ELF-1 (cell line): ENCODE measurements at regions not wholly inside any gene's neighbourhood (a gene's known extent, or its start where the extent isn't known, plus 50 kb on each side); places are given as distances from the start of the nearest gene placed in this dataset.
"Not testable (repeated sequence)": the region's sequence is repeated elsewhere in the genome, so short reads cannot be mapped to it uniquely, and the experiment has no call there.

Source experiments
- DNase-seq: peaks from one replicate; pipeline ENCODE4 v3.0.0-alpha.2; 2016; ENCODE audit warnings: low read depth, low spot score

- DNase-seq: no peak
Measured at GRCh38 chr13:111492958-111493357, 172.5 kb downstream of the TEX29 start.

GRCh38 chr13:111493468-111493867 is 173.0 kb downstream of the TEX29 start:
- DNase-seq: no peak

- no peak for DNase-seq
Measured at GRCh38 chr13:111494641-111495040, 174.2 kb downstream of the TEX29 start.

- not testable (repeated sequence) for DNase-seq
Measured at GRCh38 chr13:111501596-111502535, 181.4 kb downstream of the TEX29 start.

- DNase-seq: no peak
Measured at GRCh38 chr13:111502957-111503356, 182.5 kb downstream of the TEX29 start.

GRCh38 chr13:111503376-111503775 is 182.9 kb downstream of the TEX29 start:
- DNase-seq: no peak

GRCh38 chr13:111503905-111504695 is 183.7 kb downstream of the TEX29 start:
- DNase-seq: no peak

- peak; percentile 84 for DNase-seq
Measured at GRCh38 chr13:111505175-111505777, 184.8 kb downstream of the TEX29 start.

- no peak for DNase-seq
Measured at GRCh38 chr13:111506125-111506524, 185.7 kb downstream of the TEX29 start.

- no peak for DNase-seq
Measured at GRCh38 chr13:111506621-111507020, 186.2 kb downstream of the TEX29 start.

- DNase-seq: no peak
Measured at GRCh38 chr13:111508164-111508870, 187.9 kb downstream of the TEX29 start.

- no peak for DNase-seq
Measured at GRCh38 chr13:111508902-111509509, 188.6 kb downstream of the TEX29 start.

GRCh38 chr13:111510502-111511218 is 190.2 kb downstream of the TEX29 start:
- no peak for DNase-seq

- DNase-seq: no peak
Measured at GRCh38 chr13:111511219-111511732, 190.8 kb downstream of the TEX29 start.

GRCh38 chr13:111511805-111512504 is 191.5 kb downstream of the TEX29 start:
- DNase-seq: no peak

- DNase-seq: no peak
Measured at GRCh38 chr13:111512707-111513106, 192.3 kb downstream of the TEX29 start.

- no peak for DNase-seq
Measured at GRCh38 chr13:111513766-111514609, 193.5 kb downstream of the TEX29 start.

- DNase-seq: no peak
Measured at GRCh38 chr13:111514610-111515306, 194.3 kb downstream of the TEX29 start.
